ENCODE measurements at regions not wholly inside any gene's neighbourhood (a gene's known extent, or its start where the extent isn't known, plus 50 kb on each side); places are given as distances from the start of the nearest gene placed in this dataset.

GRCh38 chr16:86669937-86670749, 91.8 kb downstream of the FOXL1 start:
- DNase-seq (ENCODE audit: low read depth, low spot score), result no peak
- no peak for TF ChIP-seq CTCF (IDR thresholded peaks at IDR 0.05; ENCODE audit: insufficient read depth, low read length, missing control alignments)
- ChIA-PET POLR2A (no interaction called here), CTCF (interaction anchor here (1.0 to 1.5 kb wide), 2 partner anchors 10 to 392 kb away, joined by 3 read pairs; no protein-coding TSS in a partner anchor)
- no peak overlapping the region for H3K4me3 ChIP-seq (ENCODE audit: low read depth, low read length)

- POLR2A ChIA-PET, result no interaction called here
- DNase-seq (ENCODE audit: low read depth, low spot score), result no peak
- CTCF ChIA-PET, result interaction anchor here (1.0 kb wide), 1 partner anchor 392 kb away, joined by 3 read pairs; no protein-coding TSS in a partner anchor
- no peak overlapping the region for H3K4me3 ChIP-seq (ENCODE audit: low read depth, low read length)
- no peak for TF ChIP-seq CTCF (IDR thresholded peaks at IDR 0.05; ENCODE audit: insufficient read depth, low read length, missing control alignments)
Observed at GRCh38 chr16:86670750-86671234, 92.4 kb downstream of the FOXL1 start.

GRCh38 chr16:86671486-86672178, 93.3 kb downstream of the FOXL1 start:
- no peak for TF ChIP-seq CTCF (IDR thresholded peaks at IDR 0.05; ENCODE audit: insufficient read depth, low read length, missing control alignments)
- ChIA-PET CTCF (interaction anchor here (1.4 kb wide), 1 partner anchor 391 kb away, joined by 5 read pairs; no protein-coding TSS in a partner anchor), POLR2A (no interaction called here)
- DNase-seq (ENCODE audit: low read depth, low spot score), result no peak
- H3K4me3 ChIP-seq (ENCODE audit: low read depth, low read length), result no peak overlapping the region

- H3K4me3 ChIP-seq (ENCODE audit: low read depth, low read length), result no peak overlapping the region
- DNase-seq (ENCODE audit: low read depth, low spot score), result no peak
- no peak for TF ChIP-seq CTCF (IDR thresholded peaks at IDR 0.05; ENCODE audit: insufficient read depth, low read length, missing control alignments)
- ChIA-PET CTCF (interaction anchor here (1.4 kb wide), 1 partner anchor 391 kb away, joined by 5 read pairs; no protein-coding TSS in a partner anchor), POLR2A (no interaction called here)
Observed at GRCh38 chr16:86672179-86672863, 94.0 kb downstream of the FOXL1 start.

GRCh38 chr16:86673090-86673955, 95.0 kb downstream of the FOXL1 start:
- CTCF ChIA-PET, result interaction anchor here (1.4 kb wide), 1 partner anchor 390 kb away, joined by 5 read pairs; no protein-coding TSS in a partner anchor

More at GRCh38 chr16:86673090-86673955, 95.0 kb downstream of the FOXL1 start:
- no peak for TF ChIP-seq CTCF (IDR thresholded peaks at IDR 0.05; ENCODE audit: insufficient read depth, low read length, missing control alignments)
- H3K4me3 ChIP-seq (ENCODE audit: low read depth, low read length), result no peak overlapping the region
- POLR2A ChIA-PET, result no interaction called here
- no peak for DNase-seq (ENCODE audit: low read depth, low spot score)
